Erythroblast (primary cell): ENCODE measurements at regions not wholly inside any gene's neighbourhood (a gene's known extent, or its start where the extent isn't known, plus 50 kb on each side); places are given as distances from the start of the nearest gene placed in this dataset.

Experiments
- GATA1 ChIP-seq: IDR thresholded peaks from 2 replicates; pipeline ENCODE4 v1.6.1; 2011; ENCODE audit warnings: low read depth, mild to moderate bottlenecking, control low read depth, low read length, moderate library complexity
- POLR2A ChIP-seq: IDR thresholded peaks from 2 replicates; pipeline ENCODE4 v1.6.1; 2011; ENCODE audit warnings: mild to moderate bottlenecking, low read length

- TF ChIP-seq POLR2A (no peak), GATA1 (no peak)
Measured at GRCh38 chrX:137195991-137196390, 162.2 kb upstream of the GPR101 start.
